Gastroesophageal sphincter (tissue), 4 donors: ENCODE measurements at regions not wholly inside any gene's neighbourhood (a gene's known extent, or its start where the extent isn't known, plus 50 kb on each side); places are given as distances from the start of the nearest gene placed in this dataset.

Experiments used
- ATAC-seq: fragments of 150-250 bp; one replicate; pipeline ENCODE4 v1.9.1; 2016; ENCODE audit warnings: mild to moderate bottlenecking, moderate library complexity
- H3K27ac ChIP-seq, 4 donors: fragments of 200-600 bp; sonication (generic) in 3 of 4; 1 replicate in 3 of 4; 2 replicates in 1 of 4; pipeline ENCODE4 v1.5.1; 2016 to 2019
- H3K27me3 ChIP-seq: fragments of 200-600 bp; sonication (generic); one replicate; pipeline ENCODE4 v1.5.1; 2019
- H3K36me3 ChIP-seq, 2 donors: fragments of 200-600 bp; sonication (generic); one replicate each; pipeline ENCODE4 v1.5.1; 2019; ENCODE audit warnings: control low read depth in 1 of 2
- H3K4me1 ChIP-seq, 3 donors: fragments of 200-600 bp; sonication (generic); 1 replicate in 2 of 3; 2 replicates in 1 of 3; pipeline ENCODE4 v1.5.1; 2016 to 2019; ENCODE audit warnings: control low read depth in 2 of 3
- H3K4me3 ChIP-seq, 2 donors: fragments of 200-600 bp; sonication (generic); one replicate each; pipeline ENCODE4 v1.5.1; 2019; ENCODE audit warnings: mild to moderate bottlenecking in 1 of 2, moderate library complexity in 1 of 2
- H3K9me3 ChIP-seq, 3 donors: fragments of 200-600 bp; sonication (generic); one replicate each; pipeline ENCODE4 v1.5.1; 2017 to 2019; ENCODE audit warnings: control low read depth in 2 of 3
- CTCF ChIP-seq, 4 experiments: fragments of 200-600 bp in 2 of 4; fragments of 450-650 bp in 2 of 4; sonication (generic) in 1 of 4; IDR thresholded peaks; one replicate each; pipeline ENCODE4 v1.5.1; 2017 to 2019; ENCODE audit warnings: antibody characterized with exemption in 4 of 4, mild to moderate bottlenecking in 2 of 4, moderate library complexity in 2 of 4
- EP300 ChIP-seq: sonication (generic); formaldehyde crosslinking; IDR thresholded peaks from one replicate; pipeline ENCODE4 v1.6.1; 2017; ENCODE audit warnings: antibody characterized with exemption, mild to moderate bottlenecking
- POLR2A ChIP-seq, 2 donors: fragments of 450-650 bp; IDR thresholded peaks; one replicate each; pipeline ENCODE4 v1.6.1; 2017; ENCODE audit warnings: antibody characterized with exemption in 2 of 2, mild to moderate bottlenecking in 2 of 2, moderate library complexity in 1 of 2
- POLR2AphosphoS5 ChIP-seq: sonication (generic); formaldehyde crosslinking; IDR thresholded peaks from one replicate; pipeline ENCODE4 v1.6.1; 2017; ENCODE audit warnings: antibody characterized with exemption
- WGBS, 2 donors: methylation state at CpG; one replicate each; pipeline ENCODE4 v1.1.5; 2018; ENCODE audit warnings: low coverage in 1 of 2; 5-methylcytosine and 5-hydroxymethylcytosine counted together

GRCh38 chr4:138740816-138741745, 274.5 kb upstream of the NOCT start:
- Histone ChIP-seq H3K27me3 (no peaks in the 10 kb centered on the region), H3K36me3 (no peaks in the 10 kb centered on the region), H3K9me3 (no peaks in the 10 kb centered on the region), H3K4me1 (peaks cover 0 to 3% (median 0%) of the 10 kb centered on the region in 3 donors), H3K4me3 (no peak overlapping the region), H3K27ac (no peak overlapping the region)
- no peak for TF ChIP-seq POLR2AphosphoS5
- TF ChIP-seq EP300: no peak
- TF ChIP-seq POLR2A (IDR thresholded peaks at IDR 0.05): no peak
- TF ChIP-seq CTCF (IDR thresholded peaks at IDR 0.05): no peak
- no peak for ATAC-seq
- WGBS, 2 donors: 79 to 92% methylated on average over 3 to 4 of the region's 4 CpGs

DNA sequence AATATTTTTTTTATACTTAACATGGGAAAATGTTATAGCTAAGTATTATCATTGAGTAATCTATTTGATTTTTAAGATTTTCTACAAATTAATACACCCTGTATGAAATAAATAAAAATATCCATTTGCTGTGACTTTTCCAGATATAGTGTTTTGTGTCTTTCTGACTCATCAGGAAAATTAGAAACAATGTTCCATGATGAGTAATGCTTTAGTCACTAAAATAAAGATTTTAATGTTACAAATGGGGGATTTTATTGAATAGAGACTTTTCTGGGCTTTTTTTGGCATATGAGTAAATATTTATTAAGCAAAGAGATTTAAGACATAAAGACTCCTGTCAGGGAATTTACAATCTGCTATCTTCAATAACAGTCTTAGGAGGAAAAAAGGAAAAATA, 279.2 kb upstream of the NOCT start:
- no peaks in the 10 kb centered on the region for H3K36me3 ChIP-seq
- peaks cover 0 to 9% (median 0%) of the 10 kb centered on the region in 3 donors for H3K4me1 ChIP-seq
- no peak overlapping the region for H3K4me3 ChIP-seq
- H3K27me3 ChIP-seq: no peaks in the 10 kb centered on the region
- TF ChIP-seq EP300: no peak
- TF ChIP-seq CTCF (IDR thresholded peaks at IDR 0.05): no peak
- TF ChIP-seq POLR2AphosphoS5: no peak
- no peak for TF ChIP-seq POLR2A (IDR thresholded peaks at IDR 0.05)
- no peaks in the 10 kb centered on the region for H3K9me3 ChIP-seq
- H3K27ac ChIP-seq: no peak overlapping the region
- ATAC-seq: no peak

GRCh38 chr4:138734746-138735145, 280.8 kb upstream of the NOCT start:
- Histone ChIP-seq H3K36me3 (no peaks in the 10 kb centered on the region), H3K9me3 (no peaks in the 10 kb centered on the region), H3K4me3 (no peak overlapping the region), H3K4me1 (peaks cover 0 to 9% (median 0%) of the 10 kb centered on the region in 3 donors), H3K27ac (no peak overlapping the region), H3K27me3 (no peaks in the 10 kb centered on the region)
- ATAC-seq: no peak
- no peak for TF ChIP-seq POLR2A (IDR thresholded peaks at IDR 0.05)
- no peak for TF ChIP-seq POLR2AphosphoS5
- TF ChIP-seq CTCF (IDR thresholded peaks at IDR 0.05): no peak
- TF ChIP-seq EP300: no peak
- 6 to 17% methylated on average over 1 of the region's 1 CpG for WGBS, 2 donors

GRCh38 chr4:138728566-138728965, 287.0 kb upstream of the NOCT start:
- no peaks in the 10 kb centered on the region for H3K4me1 ChIP-seq
- WGBS, 2 donors: 89 to 95% methylated on average over 3 of the region's 3 CpGs
- H3K27ac ChIP-seq: no peak overlapping the region
- ATAC-seq: no peak
- no peaks in the 10 kb centered on the region for H3K27me3 ChIP-seq
- TF ChIP-seq EP300 (no peak), CTCF (IDR thresholded peaks at IDR 0.05) (no peak), POLR2AphosphoS5 (no peak), POLR2A (IDR thresholded peaks at IDR 0.05) (no peak)
- no peaks in the 10 kb centered on the region for H3K36me3 ChIP-seq
- no peaks in the 10 kb centered on the region for H3K9me3 ChIP-seq
- no peak overlapping the region for H3K4me3 ChIP-seq

DNA sequence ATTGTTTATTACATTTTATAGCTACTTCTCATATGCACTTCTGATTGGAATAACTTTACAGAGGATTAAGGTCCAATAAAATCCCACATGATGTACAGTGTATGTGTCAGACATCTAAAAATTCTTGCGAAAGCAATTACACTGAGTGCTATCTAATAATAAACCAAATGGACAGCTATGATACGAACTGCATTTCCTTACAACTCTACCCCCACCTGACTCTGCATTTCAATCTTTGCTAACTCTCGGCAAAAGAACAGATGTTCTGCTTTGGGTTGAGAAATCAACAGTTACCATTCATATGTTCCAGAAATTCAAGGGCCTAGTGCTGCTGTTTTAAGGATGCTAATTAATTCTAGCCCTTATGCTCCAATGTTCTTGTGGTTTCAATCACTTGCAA, 287.9 kb upstream of the NOCT start:
- no peaks in the 10 kb centered on the region for H3K36me3 ChIP-seq
- H3K27ac ChIP-seq: no peak overlapping the region
- no peaks in the 10 kb centered on the region for H3K27me3 ChIP-seq
- no peaks in the 10 kb centered on the region for H3K4me1 ChIP-seq
- 74 to 78% methylated on average over 3 of the region's 3 CpGs for WGBS, 2 donors
- no peak for TF ChIP-seq POLR2AphosphoS5
- TF ChIP-seq EP300: no peak
- TF ChIP-seq POLR2A (IDR thresholded peaks at IDR 0.05): no peak
- no peak for TF ChIP-seq CTCF (IDR thresholded peaks at IDR 0.05)
- no peak for ATAC-seq
- no peak overlapping the region for H3K4me3 ChIP-seq
- H3K9me3 ChIP-seq: no peaks in the 10 kb centered on the region
